Left ventricle myocardium inferior (tissue), 1 donor: ENCODE measurements at regions not wholly inside any gene's neighbourhood (a gene's known extent, or its start where the extent isn't known, plus 50 kb on each side); places are given as distances from the start of the nearest gene placed in this dataset.

Source experiments
- DNase-seq: peaks from one replicate; pipeline ENCODE4 v3.0.0-alpha.2; 2020
- H3K27ac ChIP-seq: fragments of 200-600 bp; replicated peaks from 2 replicates; pipeline ENCODE4 v1.8.0; 2021
- H3K27me3 ChIP-seq: fragments of 200-600 bp; 2 replicates; pipeline ENCODE4 v1.8.0; 2021; ENCODE audit warnings: low read depth
- H3K36me3 ChIP-seq: fragments of 200-600 bp; 2 replicates; pipeline ENCODE4 v1.8.0; 2021
- H3K4me1 ChIP-seq: fragments of 200-600 bp; 2 replicates; pipeline ENCODE4 v1.8.0; 2021
- H3K4me3 ChIP-seq: fragments of 200-600 bp; 2 replicates; pipeline ENCODE4 v1.8.0; 2021; ENCODE audit warnings: mild to moderate bottlenecking, moderate library complexity
- H3K9me3 ChIP-seq: fragments of 200-600 bp; replicated peaks from 2 replicates; pipeline ENCODE4 v1.8.0; 2021
- intact Hi-C: fragments of 100-400 bp; cut with micrococcal nuclease; formaldehyde crosslinking; loops from one replicate; pipeline ENCODE4 v1.11.0; 2022
- TF ChIP-seq, protein P1 (sequence below): fragments of 200-600 bp; IDR thresholded peaks from 2 replicates; pipeline ENCODE4 v1.8.0; 2021; ENCODE audit warnings: antibody characterized with exemption, mild to moderate bottlenecking, borderline replicate concordance
- donor health status: DM: no; HTN: yes; CAD: no; lungs with severe emphysema.

- H3K4me1 ChIP-seq, result no peaks in the 10 kb centered on the region
- intact Hi-C loops, result no loop called here
- TF ChIP-seq, protein P1, sequence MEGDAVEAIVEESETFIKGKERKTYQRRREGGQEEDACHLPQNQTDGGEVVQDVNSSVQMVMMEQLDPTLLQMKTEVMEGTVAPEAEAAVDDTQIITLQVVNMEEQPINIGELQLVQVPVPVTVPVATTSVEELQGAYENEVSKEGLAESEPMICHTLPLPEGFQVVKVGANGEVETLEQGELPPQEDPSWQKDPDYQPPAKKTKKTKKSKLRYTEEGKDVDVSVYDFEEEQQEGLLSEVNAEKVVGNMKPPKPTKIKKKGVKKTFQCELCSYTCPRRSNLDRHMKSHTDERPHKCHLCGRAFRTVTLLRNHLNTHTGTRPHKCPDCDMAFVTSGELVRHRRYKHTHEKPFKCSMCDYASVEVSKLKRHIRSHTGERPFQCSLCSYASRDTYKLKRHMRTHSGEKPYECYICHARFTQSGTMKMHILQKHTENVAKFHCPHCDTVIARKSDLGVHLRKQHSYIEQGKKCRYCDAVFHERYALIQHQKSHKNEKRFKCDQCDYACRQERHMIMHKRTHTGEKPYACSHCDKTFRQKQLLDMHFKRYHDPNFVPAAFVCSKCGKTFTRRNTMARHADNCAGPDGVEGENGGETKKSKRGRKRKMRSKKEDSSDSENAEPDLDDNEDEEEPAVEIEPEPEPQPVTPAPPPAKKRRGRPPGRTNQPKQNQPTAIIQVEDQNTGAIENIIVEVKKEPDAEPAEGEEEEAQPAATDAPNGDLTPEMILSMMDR, result no peak
- peaks cover 5% of the 10 kb centered on the region for H3K9me3 ChIP-seq
- no peaks in the 10 kb centered on the region for H3K36me3 ChIP-seq
- peaks cover 5% of the 10 kb centered on the region for H3K27me3 ChIP-seq
- no peak overlapping the region for H3K4me3 ChIP-seq
- H3K27ac ChIP-seq, result no peak overlapping the region
- no peak for DNase-seq
Observed at GRCh38 chr6:131393433-131393832, 179.6 kb upstream of the ARG1 start.

DNA sequence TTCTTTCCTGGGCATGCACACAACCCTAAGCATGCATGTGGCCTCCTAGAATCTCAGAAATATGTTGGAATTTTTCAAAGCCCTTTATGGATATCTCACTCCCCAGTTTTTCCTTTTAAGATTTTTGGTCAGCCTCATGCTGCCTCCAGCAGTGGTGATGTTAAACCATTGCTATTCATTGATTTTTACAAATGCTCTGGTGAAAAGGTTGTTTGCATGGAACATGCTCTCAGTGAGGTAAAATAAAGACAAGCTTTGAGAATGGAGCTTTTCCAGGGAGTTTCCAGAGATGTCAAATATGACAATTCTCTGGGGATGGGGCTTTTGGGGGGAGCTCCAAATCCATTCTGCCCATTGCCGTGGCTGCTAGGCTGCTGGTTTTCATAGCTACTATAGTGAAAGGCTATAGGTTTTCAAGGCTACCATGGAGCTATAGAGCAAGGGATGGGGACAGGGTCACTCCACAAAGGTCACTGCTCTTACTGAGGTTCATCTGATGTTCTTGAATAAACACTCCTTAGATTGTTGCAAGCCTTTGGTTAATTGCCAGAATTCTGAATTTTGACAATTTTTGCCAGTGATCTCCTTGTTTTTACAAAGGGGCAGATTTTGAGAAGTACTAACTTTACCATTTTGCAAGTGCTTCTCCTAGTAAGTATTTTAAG lies 178.1 kb upstream of the ARG1 start:
- intact Hi-C loops, result no loop called here
- Histone ChIP-seq H3K27me3 (no peaks in the 10 kb centered on the region), H3K4me3 (no peak overlapping the region), H3K9me3 (peaks cover 5% of the 10 kb centered on the region), H3K36me3 (no peaks in the 10 kb centered on the region), H3K4me1 (no peaks in the 10 kb centered on the region), H3K27ac (no peak overlapping the region)
- no peak for DNase-seq
- TF ChIP-seq, protein P1, result no peak

- Histone ChIP-seq H3K27ac (no peak overlapping the region), H3K4me1 (no peaks in the 10 kb centered on the region), H3K4me3 (no peak overlapping the region), H3K27me3 (no peaks in the 10 kb centered on the region), H3K36me3 (no peaks in the 10 kb centered on the region), H3K9me3 (peaks cover 29% of the 10 kb centered on the region)
- intact Hi-C loops, result no loop called here
- TF ChIP-seq, protein P1, result no peak
- DNase-seq, result no peak
Observed at GRCh38 chr6:131398176-131398575, 174.8 kb upstream of the ARG1 start.

DNA sequence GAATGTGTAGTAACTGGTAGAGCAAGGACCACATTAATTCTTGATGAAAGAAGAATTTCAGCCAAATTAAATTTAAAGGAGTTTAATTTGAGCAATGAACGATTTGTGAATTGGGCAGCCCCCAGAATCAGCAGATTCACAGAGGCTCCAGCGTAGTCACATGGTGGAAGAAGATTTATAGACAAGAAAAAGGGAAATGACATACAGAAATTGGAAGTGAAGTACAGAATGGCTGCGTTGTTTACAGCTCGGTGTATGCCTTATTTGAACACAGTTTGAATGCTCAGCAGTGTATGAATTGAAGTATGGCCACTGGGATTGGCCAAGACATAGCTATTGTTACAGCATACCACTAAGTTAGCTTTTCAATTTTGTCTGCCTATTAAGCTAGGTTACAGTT lies 173.6 kb upstream of the ARG1 start:
- intact Hi-C loops, result no loop called here
- no peaks in the 10 kb centered on the region for H3K27me3 ChIP-seq
- TF ChIP-seq, protein P1, result no peak

DNA sequence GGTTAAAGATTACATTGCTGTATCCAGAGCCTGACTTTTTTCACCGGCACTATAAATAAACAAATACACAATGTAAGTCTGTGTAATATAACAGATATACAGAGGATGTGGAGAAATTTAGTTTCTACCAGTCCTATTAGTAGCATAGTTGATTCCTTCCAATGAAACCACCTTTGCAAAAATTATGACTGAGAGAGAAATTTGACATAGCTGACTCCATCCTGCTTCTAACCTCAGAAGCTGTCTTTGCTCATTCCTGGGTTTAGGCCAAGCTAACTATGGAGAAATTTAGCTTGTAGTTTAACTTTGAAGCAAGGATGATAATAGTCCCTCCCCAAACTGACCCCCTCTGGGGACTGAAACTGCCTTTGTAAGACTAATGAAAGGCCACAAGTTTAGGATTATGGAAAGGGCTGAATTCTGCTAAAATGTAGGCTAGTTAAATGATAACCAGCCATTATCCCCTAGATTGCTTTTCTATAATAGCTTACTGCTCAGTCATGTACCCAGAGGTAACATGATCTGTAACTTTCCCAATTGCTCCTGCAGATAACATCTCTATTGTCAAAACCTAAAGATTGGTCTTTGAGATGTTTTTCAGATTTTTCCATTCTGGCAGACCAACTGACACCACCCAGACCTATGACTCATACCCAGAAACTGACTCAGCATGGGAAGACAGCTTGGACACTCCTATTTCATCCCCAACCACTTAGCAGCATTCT lies 172.8 kb upstream of the ARG1 start:
- Histone ChIP-seq H3K27ac (no peak overlapping the region), H3K4me3 (no peak overlapping the region), H3K27me3 (no peaks in the 10 kb centered on the region), H3K36me3 (no peaks in the 10 kb centered on the region), H3K4me1 (no peaks in the 10 kb centered on the region), H3K9me3 (peaks cover 25% of the 10 kb centered on the region)
- DNase-seq, result no peak
- intact Hi-C loops, result no loop called here
- TF ChIP-seq, protein P1, result no peak

More for the DNA sequence above, 173.6 kb upstream of the ARG1 start:
- H3K27ac ChIP-seq, result no peak overlapping the region
- no peak overlapping the region for H3K4me3 ChIP-seq
- H3K9me3 ChIP-seq, result peaks cover 25% of the 10 kb centered on the region
- no peaks in the 10 kb centered on the region for H3K36me3 ChIP-seq
- DNase-seq, result no peak
- no peaks in the 10 kb centered on the region for H3K4me1 ChIP-seq
